WERI-Rb-1 (cell line): ENCODE measurements at regions not wholly inside any gene's neighbourhood (a gene's known extent, or its start where the extent isn't known, plus 50 kb on each side); places are given as distances from the start of the nearest gene placed in this dataset.

Experiments
- DNase-seq: peaks from one replicate; pipeline ENCODE4 v3.0.0-alpha.2; 2020
- H3K27ac ChIP-seq: fragments of 250-450 bp; sonication (Bioruptor Pico); 2 replicates; pipeline ENCODE4 v1.5.1; 2020; ENCODE audit warnings: mild to moderate bottlenecking, moderate library complexity
- H3K27me3 ChIP-seq: fragments of 250-450 bp; sonication (Bioruptor Pico); 2 replicates; pipeline ENCODE4 v1.5.1; 2021; ENCODE audit warnings: mild to moderate bottlenecking, low read depth, moderate library complexity; ENCODE audit not compliant: insufficient read depth, severe bottlenecking
- H3K36me3 ChIP-seq: fragments of 250-450 bp; sonication (Bioruptor Pico); 2 replicates; pipeline ENCODE4 v1.5.1; 2020; ENCODE audit warnings: mild to moderate bottlenecking, moderate library complexity
- H3K4me3 ChIP-seq: 2 replicates; pipeline ENCODE4 v1.5.1; 2011; ENCODE audit warnings: low read depth, mild to moderate bottlenecking, control low read depth, low read length
- H3K9me3 ChIP-seq: fragments of 250-450 bp; sonication (Bioruptor Pico); 2 replicates; pipeline ENCODE4 v1.5.1; 2021; ENCODE audit warnings: mild to moderate bottlenecking, moderate library complexity; ENCODE audit not compliant: severe bottlenecking
- TF ChIP-seq, protein P1 (sequence below): IDR thresholded peaks from 2 replicates; pipeline ENCODE4 v1.5.1; 2011; ENCODE audit warnings: low read depth, mild to moderate bottlenecking, control low read depth, inconsistent platforms, low read length

DNA sequence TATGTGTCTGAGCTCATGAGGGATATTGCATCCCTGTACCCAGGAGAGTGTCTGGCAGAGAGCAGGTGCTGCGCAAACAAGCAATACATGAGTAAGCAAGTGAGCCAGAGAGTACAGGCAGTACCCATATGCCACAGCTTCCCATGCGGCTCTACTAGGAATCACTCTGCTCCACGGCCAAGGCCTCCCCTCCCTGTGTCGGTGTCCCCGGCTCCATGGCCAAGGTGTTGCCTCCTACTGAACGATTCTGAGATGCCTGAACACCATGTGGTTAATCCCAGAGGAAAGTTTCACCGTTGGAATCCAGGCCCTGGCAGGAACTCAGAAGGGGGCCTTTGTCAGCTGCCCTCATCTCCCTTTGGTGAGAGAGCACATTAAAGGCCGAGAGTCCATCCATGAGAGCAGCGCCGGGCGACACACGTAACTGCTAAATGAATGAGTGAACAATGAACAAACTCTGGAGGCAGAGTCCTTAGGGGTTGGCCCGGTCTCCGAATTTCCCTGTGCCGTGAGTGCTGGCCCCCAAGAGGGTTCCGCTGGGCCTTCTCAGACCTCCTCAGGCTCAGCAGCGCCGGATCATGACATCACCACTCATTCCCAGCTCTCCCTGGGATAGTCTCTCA lies 136.0 kb upstream of the FAM20C start:
- no peaks in the 10 kb centered on the region for H3K9me3 ChIP-seq
- DNase-seq: no peak
- H3K36me3 ChIP-seq: no peaks in the 10 kb centered on the region
- H3K27ac ChIP-seq: no peak overlapping the region
- H3K27me3 ChIP-seq: no peaks in the 10 kb centered on the region
- H3K4me3 ChIP-seq: no peak overlapping the region
- TF ChIP-seq, protein P1, sequence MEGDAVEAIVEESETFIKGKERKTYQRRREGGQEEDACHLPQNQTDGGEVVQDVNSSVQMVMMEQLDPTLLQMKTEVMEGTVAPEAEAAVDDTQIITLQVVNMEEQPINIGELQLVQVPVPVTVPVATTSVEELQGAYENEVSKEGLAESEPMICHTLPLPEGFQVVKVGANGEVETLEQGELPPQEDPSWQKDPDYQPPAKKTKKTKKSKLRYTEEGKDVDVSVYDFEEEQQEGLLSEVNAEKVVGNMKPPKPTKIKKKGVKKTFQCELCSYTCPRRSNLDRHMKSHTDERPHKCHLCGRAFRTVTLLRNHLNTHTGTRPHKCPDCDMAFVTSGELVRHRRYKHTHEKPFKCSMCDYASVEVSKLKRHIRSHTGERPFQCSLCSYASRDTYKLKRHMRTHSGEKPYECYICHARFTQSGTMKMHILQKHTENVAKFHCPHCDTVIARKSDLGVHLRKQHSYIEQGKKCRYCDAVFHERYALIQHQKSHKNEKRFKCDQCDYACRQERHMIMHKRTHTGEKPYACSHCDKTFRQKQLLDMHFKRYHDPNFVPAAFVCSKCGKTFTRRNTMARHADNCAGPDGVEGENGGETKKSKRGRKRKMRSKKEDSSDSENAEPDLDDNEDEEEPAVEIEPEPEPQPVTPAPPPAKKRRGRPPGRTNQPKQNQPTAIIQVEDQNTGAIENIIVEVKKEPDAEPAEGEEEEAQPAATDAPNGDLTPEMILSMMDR: no peak

DNA sequence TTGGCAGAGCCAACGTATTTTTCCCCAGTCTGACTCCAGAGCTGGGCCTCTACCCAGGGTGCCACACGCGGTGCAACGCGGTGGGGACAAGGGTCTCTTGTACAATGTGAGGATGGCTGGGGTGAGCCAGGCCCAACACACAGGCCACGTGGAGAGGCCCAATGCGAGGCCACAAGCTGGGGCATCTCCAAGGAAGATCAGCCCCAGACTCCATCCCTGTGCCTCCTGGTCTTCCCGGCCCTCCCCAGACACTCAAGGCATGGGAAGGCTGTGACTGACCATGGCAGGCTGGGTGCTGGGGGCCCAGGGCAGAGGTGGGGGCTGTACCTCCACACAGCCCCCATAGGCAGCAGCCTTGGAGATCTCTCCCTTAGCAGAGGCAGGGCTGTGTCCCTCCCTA lies 135.3 kb upstream of the FAM20C start:
- TF ChIP-seq, protein P1: no peak
- no peaks in the 10 kb centered on the region for H3K27me3 ChIP-seq
- no peak overlapping the region for H3K4me3 ChIP-seq
- no peaks in the 10 kb centered on the region for H3K36me3 ChIP-seq
- H3K27ac ChIP-seq: no peak overlapping the region
- H3K9me3 ChIP-seq: no peaks in the 10 kb centered on the region
- DNase-seq: no peak

DNA sequence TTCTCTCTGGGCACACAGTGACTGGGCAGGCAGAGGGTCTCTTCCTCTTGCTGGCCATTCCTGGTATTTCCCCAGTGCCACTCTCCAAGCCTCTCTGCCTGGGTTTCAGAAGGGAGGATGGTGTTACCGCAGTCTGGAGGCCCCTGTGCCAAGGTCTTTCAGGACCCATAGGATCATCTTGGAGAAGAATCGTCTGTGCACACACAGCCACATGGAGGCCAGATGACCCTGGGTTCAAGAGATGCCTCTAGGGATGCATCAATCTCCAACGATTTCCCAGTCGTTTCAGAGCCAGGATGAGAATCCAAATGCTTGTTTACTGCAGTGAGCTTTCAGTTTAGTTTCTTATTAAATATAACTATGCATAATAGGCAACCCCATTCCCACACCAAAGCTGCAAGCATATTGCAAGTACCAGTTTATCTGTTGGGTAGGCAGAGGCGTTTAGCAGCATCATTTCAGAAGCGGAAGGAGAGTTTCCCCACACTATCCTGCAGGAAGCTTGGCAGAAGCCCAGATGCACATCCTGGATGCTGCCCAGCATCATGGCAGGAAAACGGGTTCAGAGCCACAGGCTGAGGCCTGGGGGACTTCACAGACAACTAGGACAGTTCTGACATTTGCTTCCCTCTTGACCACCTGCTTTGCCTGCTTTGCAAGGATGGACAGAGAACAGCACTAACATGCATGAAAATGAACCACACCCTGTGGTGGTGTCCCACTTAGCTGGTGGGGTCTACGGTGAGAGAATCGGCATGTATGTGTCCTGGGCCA lies 134.7 kb upstream of the FAM20C start:
- Histone ChIP-seq H3K4me3 (no peak overlapping the region), H3K27me3 (no peaks in the 10 kb centered on the region), H3K9me3 (no peaks in the 10 kb centered on the region), H3K27ac (no peak overlapping the region), H3K36me3 (no peaks in the 10 kb centered on the region)
- no peak for DNase-seq
- TF ChIP-seq, protein P1: no peak

DNA sequence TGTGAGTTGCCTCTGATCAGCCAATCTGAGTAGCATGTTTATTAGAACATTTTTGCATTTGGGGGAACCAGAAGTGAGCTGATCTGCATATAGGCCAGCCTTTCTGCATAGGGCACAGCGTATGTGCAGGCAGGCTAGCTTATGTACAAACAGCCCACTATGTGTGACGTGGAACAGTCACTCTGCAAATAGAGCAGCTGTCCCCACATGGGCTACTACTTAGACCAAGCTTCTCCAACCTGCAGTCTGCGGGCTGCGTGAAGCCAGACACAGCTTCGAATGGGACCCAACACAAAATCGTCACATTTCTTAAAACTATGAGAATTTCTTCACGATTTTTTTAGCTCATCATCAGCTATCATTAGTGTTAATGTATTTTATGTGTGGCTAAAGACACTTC lies 134.1 kb upstream of the FAM20C start:
- DNase-seq: no peak
- Histone ChIP-seq H3K4me3 (no peak overlapping the region), H3K27ac (no peak overlapping the region), H3K9me3 (no peaks in the 10 kb centered on the region), H3K27me3 (no peaks in the 10 kb centered on the region), H3K36me3 (no peaks in the 10 kb centered on the region)
- TF ChIP-seq, protein P1: no peak

DNA sequence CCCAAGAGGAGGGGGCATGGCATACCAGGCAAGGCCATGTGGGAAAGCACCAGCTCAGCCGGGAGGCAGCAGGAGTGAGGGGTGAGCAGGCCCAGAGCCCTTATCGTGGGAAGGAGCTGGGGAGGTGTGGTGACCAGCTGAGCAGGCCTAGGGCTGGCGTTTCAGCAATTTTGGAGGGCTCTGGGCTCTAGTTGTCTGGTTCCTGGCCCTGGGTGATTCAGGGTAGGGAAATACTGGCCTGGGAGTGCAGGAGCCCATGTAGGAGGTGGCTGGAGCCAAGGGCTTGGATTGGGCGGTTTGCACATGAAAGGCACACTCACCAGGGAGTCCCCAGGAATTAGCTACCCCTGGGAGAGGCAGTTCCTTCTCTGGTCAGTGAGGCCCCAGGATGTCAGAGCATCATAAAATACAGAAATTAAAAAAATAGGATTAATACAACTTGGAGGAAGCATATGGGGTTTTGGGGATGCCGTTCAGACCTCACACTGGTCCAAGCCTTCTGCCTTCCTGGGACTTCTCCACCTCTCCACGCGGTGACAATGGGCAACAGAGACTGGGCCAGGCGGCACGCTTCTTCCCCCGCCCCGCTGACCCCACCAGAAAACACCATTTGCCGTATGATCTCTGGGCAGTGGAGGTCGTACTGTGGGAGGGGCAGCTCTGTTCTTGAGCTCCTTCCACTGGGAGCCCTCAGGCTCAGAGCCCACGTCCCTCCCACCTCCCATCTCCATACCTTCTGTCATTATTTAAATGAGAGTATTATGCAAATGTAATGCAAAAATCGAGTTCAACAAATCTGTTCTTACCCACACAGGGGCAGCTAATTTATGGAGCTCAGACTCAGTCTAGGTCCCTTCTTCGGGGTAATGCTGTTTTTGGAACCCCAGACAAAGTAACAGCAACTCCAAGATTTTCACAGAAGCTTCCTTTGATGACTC lies 133.0 kb upstream of the FAM20C start:
- Histone ChIP-seq H3K27ac (no peak overlapping the region), H3K27me3 (no peaks in the 10 kb centered on the region), H3K36me3 (no peaks in the 10 kb centered on the region), H3K9me3 (no peaks in the 10 kb centered on the region), H3K4me3 (no peak overlapping the region)
- no peak for DNase-seq
- TF ChIP-seq, protein P1: no peak
